Smooth muscle cell (in vitro differentiated cells): ENCODE measurements at regions not wholly inside any gene's neighbourhood (a gene's known extent, or its start where the extent isn't known, plus 50 kb on each side); places are given as distances from the start of the nearest gene placed in this dataset.
"Not testable (repeated sequence)": the region's sequence is repeated elsewhere in the genome, so short reads cannot be mapped to it uniquely, and the experiment has no call there.

Experiments used
- DNase-seq: peaks from one replicate; lab custom pipeline; 2025; ENCODE audit not compliant: unreplicated experiment; lab: John Stamatoyannopoulos, UW
- H2AFZ ChIP-seq: fragments of 200-600 bp; sonication (generic); 2 replicates; pipeline ENCODE4 v1.6.0; 2016; ENCODE audit warnings: antibody characterized with exemption, low read depth, mild to moderate bottlenecking
- H3F3A ChIP-seq: fragments of 200-600 bp; sonication (generic); 2 replicates; pipeline ENCODE4 v1.6.0; 2017; ENCODE audit warnings: antibody characterized with exemption, low read depth
- H3K27ac ChIP-seq: fragments of 200-600 bp; sonication (generic); 2 replicates; pipeline ENCODE4 v1.5.1; 2016; ENCODE audit warnings: low read depth, mild to moderate bottlenecking
- H3K27me3 ChIP-seq: fragments of 200-600 bp; sonication (generic); 2 replicates; pipeline ENCODE4 v1.6.1; 2016; ENCODE audit warnings: low read depth, mild to moderate bottlenecking
- H3K36me3 ChIP-seq: fragments of 200-600 bp; sonication (generic); 2 replicates; pipeline ENCODE4 v1.5.1; 2016; ENCODE audit warnings: low read depth
- H3K4me1 ChIP-seq: fragments of 200-600 bp; sonication (generic); 2 replicates; pipeline ENCODE4 v1.5.1; 2016; ENCODE audit warnings: low read depth
- H3K4me2 ChIP-seq: fragments of 200-600 bp; sonication (generic); 2 replicates; pipeline ENCODE4 v1.6.0; 2016; ENCODE audit warnings: mild to moderate bottlenecking
- H3K4me3 ChIP-seq: fragments of 200-600 bp; sonication (generic); 2 replicates; pipeline ENCODE4 v1.5.1; 2016; ENCODE audit warnings: mild to moderate bottlenecking
- H3K79me2 ChIP-seq: fragments of 200-600 bp; sonication (generic); 2 replicates; pipeline ENCODE4 v1.6.0; 2016; ENCODE audit warnings: low read depth, mild to moderate bottlenecking
- H3K9ac ChIP-seq: fragments of 200-600 bp; sonication (generic); 2 replicates; pipeline ENCODE4 v1.6.0; 2016; ENCODE audit warnings: low read depth
- H3K9me3 ChIP-seq: fragments of 200-600 bp; sonication (generic); replicated peaks from 2 replicates; pipeline ENCODE4 v1.5.1; 2016; ENCODE audit warnings: low read depth
- H4K20me1 ChIP-seq: fragments of 200-600 bp; sonication (generic); 2 replicates; pipeline ENCODE4 v1.6.0; 2016; ENCODE audit warnings: low read depth
- WGBS: methylation state at CpG from one replicate; pipeline ENCODE4 v1.1.7; 2016; ENCODE audit warnings: low lambda C conversion rate; 5-methylcytosine and 5-hydroxymethylcytosine counted together
- TF ChIP-seq, protein P1 (sequence below): fragments of 200-600 bp; sonication (generic); IDR thresholded peaks from 2 replicates; pipeline ENCODE4 v1.5.1; 2017; ENCODE audit warnings: borderline replicate concordance, mild to moderate bottlenecking, antibody characterized with exemption; ENCODE audit not compliant: insufficient read depth, poor library complexity, severe bottlenecking

DNA sequence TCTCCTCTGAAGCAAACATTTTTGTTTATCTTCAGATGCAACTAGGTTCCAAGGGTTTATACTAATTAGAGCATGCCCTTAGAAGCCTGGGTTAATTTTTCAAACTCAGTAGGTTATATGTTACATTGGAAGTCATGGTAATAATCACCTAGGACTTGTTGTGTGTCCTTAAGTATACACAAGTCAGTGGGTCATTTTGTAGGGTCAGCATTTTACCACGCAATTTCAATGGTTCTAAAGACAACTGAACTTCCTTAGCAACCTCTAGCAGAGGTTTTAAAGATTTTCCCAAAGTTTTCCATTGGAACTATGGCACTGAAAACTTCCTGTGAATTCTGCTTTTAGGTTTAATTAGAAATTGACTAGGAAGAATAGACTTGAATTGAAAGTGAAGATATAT is 99.6 kb upstream of the NANOGP8 start:
- no peak overlapping the region for H2AFZ ChIP-seq
- no peaks in the 10 kb centered on the region for H3K27me3 ChIP-seq
- TF ChIP-seq, protein P1, sequence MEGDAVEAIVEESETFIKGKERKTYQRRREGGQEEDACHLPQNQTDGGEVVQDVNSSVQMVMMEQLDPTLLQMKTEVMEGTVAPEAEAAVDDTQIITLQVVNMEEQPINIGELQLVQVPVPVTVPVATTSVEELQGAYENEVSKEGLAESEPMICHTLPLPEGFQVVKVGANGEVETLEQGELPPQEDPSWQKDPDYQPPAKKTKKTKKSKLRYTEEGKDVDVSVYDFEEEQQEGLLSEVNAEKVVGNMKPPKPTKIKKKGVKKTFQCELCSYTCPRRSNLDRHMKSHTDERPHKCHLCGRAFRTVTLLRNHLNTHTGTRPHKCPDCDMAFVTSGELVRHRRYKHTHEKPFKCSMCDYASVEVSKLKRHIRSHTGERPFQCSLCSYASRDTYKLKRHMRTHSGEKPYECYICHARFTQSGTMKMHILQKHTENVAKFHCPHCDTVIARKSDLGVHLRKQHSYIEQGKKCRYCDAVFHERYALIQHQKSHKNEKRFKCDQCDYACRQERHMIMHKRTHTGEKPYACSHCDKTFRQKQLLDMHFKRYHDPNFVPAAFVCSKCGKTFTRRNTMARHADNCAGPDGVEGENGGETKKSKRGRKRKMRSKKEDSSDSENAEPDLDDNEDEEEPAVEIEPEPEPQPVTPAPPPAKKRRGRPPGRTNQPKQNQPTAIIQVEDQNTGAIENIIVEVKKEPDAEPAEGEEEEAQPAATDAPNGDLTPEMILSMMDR, result no peak
- H3F3A ChIP-seq, result no peaks in the 10 kb centered on the region
- H4K20me1 ChIP-seq, result no peaks in the 10 kb centered on the region
- no peak overlapping the region for H3K9ac ChIP-seq
- no peak overlapping the region for H3K4me2 ChIP-seq
- no peaks in the 10 kb centered on the region for H3K9me3 ChIP-seq
- H3K4me3 ChIP-seq, result no peak overlapping the region
- no peaks in the 10 kb centered on the region for H3K36me3 ChIP-seq
- DNase-seq, result no peak
- H3K79me2 ChIP-seq, result no peaks in the 10 kb centered on the region
- H3K27ac ChIP-seq, result no peak overlapping the region
- H3K4me1 ChIP-seq, result peaks cover 19% of the 10 kb centered on the region
- WGBS, result 90% methylated on average over 1 of the region's 1 CpG

DNA sequence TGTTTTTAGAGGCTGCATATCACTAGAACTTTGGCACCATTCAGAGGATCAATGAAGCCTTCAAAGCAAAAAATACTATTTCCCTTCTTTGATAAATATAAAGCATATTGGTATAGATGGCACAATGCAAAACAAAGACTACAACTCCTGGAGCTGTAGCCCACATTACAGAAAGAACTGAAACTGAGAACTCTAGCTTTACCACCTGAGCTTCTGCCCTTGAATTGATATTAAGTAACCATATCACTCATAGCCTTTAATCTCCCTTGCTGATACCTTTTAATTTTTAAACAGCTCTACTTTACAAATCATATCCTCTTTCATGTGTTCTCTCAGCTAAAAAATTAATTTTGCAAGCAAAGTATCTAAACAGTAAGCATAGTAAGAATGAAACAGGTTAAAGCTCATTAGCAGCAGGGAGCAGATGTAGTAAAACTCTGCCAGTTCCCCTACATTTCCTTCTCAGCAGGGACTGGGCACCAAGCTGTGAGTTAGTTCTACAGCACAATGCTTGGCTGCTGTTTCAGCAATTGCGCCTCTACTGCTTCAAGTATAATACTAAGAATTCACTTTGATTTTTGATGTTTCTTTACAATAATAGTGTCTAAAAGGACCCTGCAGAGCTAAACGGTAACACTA is 97.9 kb upstream of the NANOGP8 start:
- H3K9me3 ChIP-seq, result no peaks in the 10 kb centered on the region
- no peaks in the 10 kb centered on the region for H4K20me1 ChIP-seq
- no peak for DNase-seq
- no peaks in the 10 kb centered on the region for H3K36me3 ChIP-seq
- H3K79me2 ChIP-seq, result no peaks in the 10 kb centered on the region
- no peak overlapping the region for H3K9ac ChIP-seq
- H3F3A ChIP-seq, result no peaks in the 10 kb centered on the region
- H2AFZ ChIP-seq, result no peak overlapping the region
- no peak overlapping the region for H3K27ac ChIP-seq
- H3K27me3 ChIP-seq, result no peaks in the 10 kb centered on the region
- 30% methylated on average over 2 of the region's 2 CpGs for WGBS
- H3K4me2 ChIP-seq, result no peak overlapping the region
- TF ChIP-seq, protein P1, result no peak
- H3K4me1 ChIP-seq, result peaks cover 19% of the 10 kb centered on the region
- H3K4me3 ChIP-seq, result no peak overlapping the region

DNA sequence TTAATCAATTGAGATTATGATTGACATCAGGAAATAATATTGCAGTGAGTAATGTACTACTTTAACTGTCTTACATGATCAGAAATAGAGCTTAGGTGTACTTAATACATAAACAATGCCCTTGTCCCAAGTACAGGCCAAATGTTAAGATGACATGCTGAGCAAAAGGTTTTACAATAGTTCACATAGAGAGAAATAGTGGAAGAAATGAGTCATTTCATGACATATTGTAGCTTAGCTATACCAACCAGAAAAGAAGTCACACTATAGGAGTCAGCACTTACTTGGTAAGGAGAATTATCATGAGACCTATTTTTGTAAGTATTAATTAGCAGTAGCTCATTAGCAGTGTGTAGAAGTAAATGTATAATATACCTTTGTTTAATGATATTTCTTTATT is 96.4 kb upstream of the NANOGP8 start:
- no peaks in the 10 kb centered on the region for H3K27me3 ChIP-seq
- no peaks in the 10 kb centered on the region for H3K36me3 ChIP-seq
- H3K4me1 ChIP-seq, result peaks cover 19% of the 10 kb centered on the region
- no peaks in the 10 kb centered on the region for H3F3A ChIP-seq
- no peaks in the 10 kb centered on the region for H3K9me3 ChIP-seq
- H3K9ac ChIP-seq, result no peak overlapping the region
- peak overlapping the region; percentile 32 for H3K27ac ChIP-seq
- TF ChIP-seq, protein P1, result no peak
- H3K4me2 ChIP-seq, result no peak overlapping the region
- no peak overlapping the region for H2AFZ ChIP-seq
- no peak overlapping the region for H3K4me3 ChIP-seq
- DNase-seq, result no peak
- no peaks in the 10 kb centered on the region for H3K79me2 ChIP-seq
- no peaks in the 10 kb centered on the region for H4K20me1 ChIP-seq

DNA sequence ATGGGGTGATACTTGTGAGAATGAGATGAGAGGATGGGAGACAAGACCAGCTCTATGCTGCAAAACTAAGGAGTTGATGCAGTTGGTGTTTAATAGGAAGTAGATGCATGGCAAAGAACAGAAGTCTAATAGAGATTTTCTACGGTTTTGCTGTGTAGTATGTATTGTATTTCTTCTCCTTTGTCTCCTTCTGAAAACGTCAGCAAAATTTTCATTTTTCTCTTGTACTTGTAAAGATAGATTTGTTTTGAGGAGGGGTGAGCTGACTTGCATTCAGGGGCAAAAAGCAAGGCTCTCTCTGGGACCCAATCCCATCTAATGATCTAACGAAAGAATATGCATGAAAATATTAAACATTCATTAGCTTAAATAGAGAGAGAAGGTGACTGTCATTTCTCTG is 94.6 kb upstream of the NANOGP8 start:
- Histone ChIP-seq H3F3A (no peaks in the 10 kb centered on the region), H3K27ac (no peak overlapping the region), H3K4me3 (no peak overlapping the region), H3K79me2 (no peaks in the 10 kb centered on the region), H4K20me1 (no peaks in the 10 kb centered on the region), H3K9ac (no peak overlapping the region), H3K27me3 (no peaks in the 10 kb centered on the region), H3K9me3 (no peaks in the 10 kb centered on the region), H3K4me1 (peaks cover 19% of the 10 kb centered on the region), H3K36me3 (no peaks in the 10 kb centered on the region), H2AFZ (no peak overlapping the region), H3K4me2 (no peak overlapping the region)
- 95% methylated on average over 3 of the region's 3 CpGs for WGBS
- TF ChIP-seq, protein P1, result no peak
- DNase-seq, result no peak

DNA sequence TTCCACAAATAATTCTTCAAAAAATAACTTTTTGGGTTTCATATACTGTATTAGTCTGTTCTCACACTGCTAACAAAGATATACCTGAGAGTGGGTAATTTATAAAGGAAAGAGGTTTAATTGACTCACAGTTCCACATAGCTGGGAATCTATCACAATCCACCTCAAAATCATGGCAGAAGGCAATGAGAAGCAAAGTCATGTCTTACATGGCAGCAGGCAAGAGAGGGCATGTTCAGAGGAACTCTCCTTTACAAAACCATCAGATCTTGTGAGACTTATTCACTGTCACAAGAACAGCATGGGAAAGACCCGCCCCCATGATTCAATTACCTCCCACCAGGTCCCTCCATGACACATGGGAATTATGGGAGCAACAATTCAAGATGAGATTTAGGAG is 93.1 kb upstream of the NANOGP8 start:
- H2AFZ ChIP-seq, H3K4me2 ChIP-seq, H3K9me3 ChIP-seq, H3K36me3 ChIP-seq, H3K27ac ChIP-seq, H4K20me1 ChIP-seq, H3K4me1 ChIP-seq, H3K79me2 ChIP-seq, H3K4me3 ChIP-seq, H3K27me3 ChIP-seq, H3K9ac ChIP-seq, H3F3A ChIP-seq, DNase-seq: not testable (repeated sequence)
- WGBS, result 100% methylated on average over 1 of the region's 1 CpG
